Muscle of leg (tissue), 3 donors: ENCODE measurements at regions not wholly inside any gene's neighbourhood (a gene's known extent, or its start where the extent isn't known, plus 50 kb on each side); places are given as distances from the start of the nearest gene placed in this dataset.

Experiments used
- DNase-seq: peaks from one replicate; pipeline ENCODE4 v3.0.0; 2013
- H3K27ac ChIP-seq: one replicate; pipeline ENCODE4 v1.5.1; 2013; ENCODE audit warnings: mild to moderate bottlenecking, low read length, control low read depth
- H3K27me3 ChIP-seq: one replicate; pipeline ENCODE4 v1.6.1; 2013; ENCODE audit warnings: low read length; ENCODE audit not compliant: control insufficient read depth, insufficient read depth
- H3K36me3 ChIP-seq: one replicate; pipeline ENCODE4 v1.6.1; 2013; ENCODE audit warnings: low read length; ENCODE audit not compliant: control insufficient read depth, insufficient read depth
- H3K4me1 ChIP-seq: one replicate; pipeline ENCODE4 v1.6.1; 2013; ENCODE audit warnings: low read length; ENCODE audit not compliant: control insufficient read depth, insufficient read depth
- H3K4me3 ChIP-seq: one replicate; pipeline ENCODE4 v1.5.1; 2013; ENCODE audit warnings: low read length, control low read depth
- H3K9me3 ChIP-seq: replicated peaks from 2 replicates; pipeline ENCODE4 v1.6.1; 2013; ENCODE audit warnings: low read depth, low read length; ENCODE audit not compliant: control insufficient read depth
- WGBS: methylation state at CpG from one replicate; pipeline ENCODE4 v1.1.5; 2013; ENCODE audit warnings: missing lambda C conversion rate; ENCODE audit not compliant: insufficient coverage; 5-methylcytosine and 5-hydroxymethylcytosine counted together

GRCh38 chr6:40164345-40164755, 230.1 kb upstream of the MOCS1 start:
- no peaks in the 10 kb centered on the region for H3K36me3 ChIP-seq
- H3K4me3 ChIP-seq = no peak overlapping the region
- 66% methylated on average over 8 of the region's 8 CpGs for WGBS
- DNase-seq = peak; percentile 90
- H3K4me1 ChIP-seq = no peaks in the 10 kb centered on the region
- no peak overlapping the region for H3K27ac ChIP-seq
- H3K9me3 ChIP-seq = peaks cover 6% of the 10 kb centered on the region
- no peaks in the 10 kb centered on the region for H3K27me3 ChIP-seq

DNA sequence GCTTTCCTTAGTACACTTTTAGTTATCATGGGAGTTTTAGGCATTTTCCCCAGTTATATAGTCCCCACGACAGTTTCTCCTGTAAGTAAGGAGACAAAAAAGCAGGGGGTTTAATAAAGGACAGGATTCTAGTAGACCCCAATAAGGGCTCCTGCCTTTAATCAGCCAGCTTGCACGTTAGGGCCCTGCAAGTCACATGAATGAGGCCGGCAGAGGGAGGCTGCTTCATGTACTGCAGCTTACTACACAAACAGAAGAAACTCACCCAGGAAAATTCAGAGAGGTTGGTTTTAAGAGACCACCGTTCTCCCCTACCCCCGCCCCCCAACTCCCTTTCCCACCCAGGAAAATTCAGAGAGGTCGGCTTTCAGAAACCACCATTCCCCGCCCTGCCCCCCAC, 229.7 kb upstream of the MOCS1 start:
- Histone ChIP-seq H3K27me3 (no peaks in the 10 kb centered on the region), H3K27ac (no peak overlapping the region), H3K4me1 (no peaks in the 10 kb centered on the region), H3K9me3 (peaks cover 6% of the 10 kb centered on the region), H3K4me3 (no peak overlapping the region), H3K36me3 (no peaks in the 10 kb centered on the region)
- WGBS = 57% methylated on average over 6 of the region's 7 CpGs
- DNase-seq = no peak

GRCh38 chr6:40162074-40162473, 227.8 kb upstream of the MOCS1 start:
- WGBS = 85% methylated on average over 5 of the region's 5 CpGs
- no peak for DNase-seq
- Histone ChIP-seq H3K27ac (no peak overlapping the region), H3K27me3 (no peaks in the 10 kb centered on the region), H3K4me1 (no peaks in the 10 kb centered on the region), H3K9me3 (peaks cover 6% of the 10 kb centered on the region), H3K4me3 (no peak overlapping the region), H3K36me3 (no peaks in the 10 kb centered on the region)

GRCh38 chr6:40160826-40161225, 226.6 kb upstream of the MOCS1 start:
- Histone ChIP-seq H3K36me3 (no peaks in the 10 kb centered on the region), H3K27me3 (no peaks in the 10 kb centered on the region), H3K4me3 (no peak overlapping the region), H3K9me3 (peaks cover 6% of the 10 kb centered on the region), H3K27ac (no peak overlapping the region), H3K4me1 (no peaks in the 10 kb centered on the region)
- no CpG with 5 or more reads among the region's 3 CpGs for WGBS
- no peak for DNase-seq

DNA sequence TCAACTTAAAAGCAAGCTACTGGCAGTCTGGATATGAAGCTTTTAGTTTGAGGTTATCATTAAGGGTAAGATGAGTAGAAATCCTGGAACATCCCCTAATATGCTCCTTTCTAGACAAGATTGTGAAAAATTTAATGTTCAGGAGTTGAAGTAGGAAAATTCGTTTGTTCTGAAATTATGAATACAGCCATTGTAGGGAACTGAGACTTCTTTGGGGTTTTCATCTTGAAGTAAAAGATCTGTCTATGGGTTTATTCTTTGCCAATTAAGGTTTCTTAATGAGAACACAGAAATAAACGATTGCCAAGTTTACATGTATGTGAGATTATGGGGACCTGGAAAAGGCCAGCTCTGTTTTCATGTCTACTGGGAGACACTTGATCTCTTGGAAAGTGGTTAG, 225.6 kb upstream of the MOCS1 start:
- Histone ChIP-seq H3K9me3 (peaks cover 6% of the 10 kb centered on the region), H3K4me1 (no peaks in the 10 kb centered on the region), H3K4me3 (no peak overlapping the region), H3K36me3 (no peaks in the 10 kb centered on the region), H3K27me3 (no peaks in the 10 kb centered on the region), H3K27ac (no peak overlapping the region)
- 60% methylated on average over 1 of the region's 2 CpGs for WGBS
- no peak for DNase-seq

DNA sequence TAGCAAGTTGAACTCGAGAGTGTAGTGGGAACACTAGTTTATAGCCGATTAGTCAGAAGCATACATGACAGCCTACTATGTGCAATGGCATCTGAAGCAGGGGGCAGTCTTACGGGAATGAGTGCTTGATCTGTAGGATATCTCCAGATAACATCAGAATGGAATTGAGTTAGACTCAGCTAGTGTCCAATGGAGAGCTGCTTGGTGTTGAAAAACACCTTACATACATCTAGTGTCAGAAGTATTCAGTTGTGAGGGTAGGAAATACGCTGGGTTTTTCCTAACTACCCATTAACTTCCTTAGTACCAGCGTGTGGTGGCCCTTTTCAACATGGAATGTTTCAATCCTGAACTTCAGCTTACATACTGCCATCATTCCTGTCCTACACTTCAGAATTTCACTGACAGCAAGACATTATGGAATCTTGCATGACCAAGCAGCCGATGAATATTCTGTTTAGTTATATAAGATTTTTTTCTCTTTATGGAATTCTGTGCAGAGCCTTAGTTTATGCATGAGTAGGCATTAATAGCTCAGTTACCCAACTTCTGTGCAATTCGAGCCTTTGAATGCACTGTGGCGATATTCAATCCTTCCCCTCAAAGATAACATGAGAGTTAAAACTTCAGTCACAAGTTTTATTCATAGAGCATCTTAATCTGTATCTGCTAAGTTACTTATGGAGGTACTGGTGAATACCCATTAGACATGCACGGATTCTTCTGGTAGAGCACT, 218.6 kb upstream of the MOCS1 start:
- WGBS = 89% methylated on average over 4 of the region's 9 CpGs
- H3K27me3 ChIP-seq = no peaks in the 10 kb centered on the region
- H3K9me3 ChIP-seq = no peaks in the 10 kb centered on the region
- no peak for DNase-seq
- H3K4me1 ChIP-seq = no peaks in the 10 kb centered on the region
- H3K36me3 ChIP-seq = no peaks in the 10 kb centered on the region
- no peak overlapping the region for H3K4me3 ChIP-seq
- H3K27ac ChIP-seq = no peak overlapping the region

GRCh38 chr6:40152196-40152595, 217.9 kb upstream of the MOCS1 start:
- H3K4me1 ChIP-seq = no peaks in the 10 kb centered on the region
- H3K9me3 ChIP-seq = no peaks in the 10 kb centered on the region
- H3K27me3 ChIP-seq = no peaks in the 10 kb centered on the region
- H3K36me3 ChIP-seq = no peaks in the 10 kb centered on the region
- H3K4me3 ChIP-seq = no peak overlapping the region
- no peak overlapping the region for H3K27ac ChIP-seq
- DNase-seq = no peak

GRCh38 chr6:40148882-40149573, 214.8 kb upstream of the MOCS1 start:
- Histone ChIP-seq H3K36me3 (no peaks in the 10 kb centered on the region), H3K4me1 (no peaks in the 10 kb centered on the region), H3K27me3 (no peaks in the 10 kb centered on the region), H3K27ac (no peak overlapping the region), H3K4me3 (no peak overlapping the region), H3K9me3 (no peaks in the 10 kb centered on the region)
- WGBS = 100% methylated on average over 1 of the region's 2 CpGs
- peak; percentile 11 for DNase-seq

DNA sequence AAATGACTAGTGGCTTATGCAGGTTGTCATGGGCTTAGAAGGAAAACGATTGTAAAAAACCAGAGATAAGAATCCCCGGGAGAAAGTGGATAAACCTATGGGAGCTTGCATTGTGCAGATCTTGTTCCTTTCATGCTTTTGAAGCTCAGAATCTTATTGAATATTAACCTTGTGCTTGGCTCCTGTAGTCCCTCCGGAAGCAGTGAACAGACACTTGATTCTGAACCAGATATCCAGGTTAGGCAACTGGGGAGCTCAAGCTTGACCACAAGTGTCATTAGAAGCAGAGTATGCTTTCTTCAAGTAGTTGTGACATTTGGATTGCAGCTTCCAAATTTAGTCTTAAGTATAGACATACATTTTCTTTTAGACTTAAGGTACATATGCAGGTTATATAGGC, 212.6 kb upstream of the MOCS1 start:
- DNase-seq = no peak
- Histone ChIP-seq H3K27me3 (no peaks in the 10 kb centered on the region), H3K36me3 (no peaks in the 10 kb centered on the region), H3K9me3 (no peaks in the 10 kb centered on the region), H3K4me1 (no peaks in the 10 kb centered on the region), H3K4me3 (no peak overlapping the region), H3K27ac (no peak overlapping the region)
- WGBS = 86% methylated on average over 2 of the region's 3 CpGs

DNA sequence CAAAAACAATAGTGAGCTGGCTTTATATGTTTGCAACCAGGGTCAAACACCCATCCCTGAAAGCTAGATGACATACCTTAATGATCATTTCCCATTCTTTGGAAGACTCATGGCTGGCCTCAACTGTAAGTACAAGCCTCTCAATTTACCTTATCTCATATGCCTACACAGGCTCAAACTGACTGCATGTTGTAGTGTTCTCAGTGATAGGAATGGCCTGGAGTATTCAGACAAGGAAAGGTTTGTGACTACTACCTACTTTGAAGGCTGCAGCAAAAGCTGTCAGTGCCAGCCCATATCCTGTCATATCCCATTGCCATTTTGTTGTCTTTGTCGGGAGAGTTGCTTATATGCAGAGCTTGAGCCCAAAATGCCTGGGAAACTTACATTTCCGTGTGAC, 205.2 kb upstream of the MOCS1 start:
- no peak overlapping the region for H3K27ac ChIP-seq
- H3K36me3 ChIP-seq = no peaks in the 10 kb centered on the region
- no peak overlapping the region for H3K4me3 ChIP-seq
- no peaks in the 10 kb centered on the region for H3K4me1 ChIP-seq
- no peak for DNase-seq
- H3K27me3 ChIP-seq = no peaks in the 10 kb centered on the region
- WGBS = 67% methylated on average over 2 of the region's 2 CpGs
- no peaks in the 10 kb centered on the region for H3K9me3 ChIP-seq
